ENCODE measurements at regions not wholly inside any gene's neighbourhood (a gene's known extent, or its start where the extent isn't known, plus 50 kb on each side); places are given as distances from the start of the nearest gene placed in this dataset.

DNA sequence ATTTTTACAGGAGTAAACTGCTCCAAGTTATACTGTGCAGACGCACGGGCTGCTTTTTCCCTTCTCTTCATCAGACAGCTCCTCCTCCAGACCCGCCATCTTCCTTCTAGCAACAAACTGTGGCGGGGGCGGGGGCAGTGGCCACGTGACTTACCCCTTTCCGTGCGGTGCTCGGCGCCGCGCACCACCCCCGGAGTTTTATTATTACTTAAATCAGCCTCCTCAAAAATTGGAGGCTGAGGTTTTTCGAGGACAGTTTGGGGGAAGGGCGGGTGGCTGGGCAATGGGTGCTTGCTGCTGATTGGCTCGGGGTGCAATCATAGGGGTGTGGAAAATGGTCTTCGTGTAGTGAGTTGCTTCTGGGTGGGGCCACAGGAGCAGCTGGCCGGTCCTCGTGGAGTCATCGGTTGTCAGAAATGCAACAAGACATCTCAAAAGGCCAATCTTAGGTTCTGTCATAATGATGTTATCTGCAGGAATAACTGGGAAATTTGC, 77.1 kb upstream of the MFGE8 start:
- TF ChIP-seq, protein P1, sequence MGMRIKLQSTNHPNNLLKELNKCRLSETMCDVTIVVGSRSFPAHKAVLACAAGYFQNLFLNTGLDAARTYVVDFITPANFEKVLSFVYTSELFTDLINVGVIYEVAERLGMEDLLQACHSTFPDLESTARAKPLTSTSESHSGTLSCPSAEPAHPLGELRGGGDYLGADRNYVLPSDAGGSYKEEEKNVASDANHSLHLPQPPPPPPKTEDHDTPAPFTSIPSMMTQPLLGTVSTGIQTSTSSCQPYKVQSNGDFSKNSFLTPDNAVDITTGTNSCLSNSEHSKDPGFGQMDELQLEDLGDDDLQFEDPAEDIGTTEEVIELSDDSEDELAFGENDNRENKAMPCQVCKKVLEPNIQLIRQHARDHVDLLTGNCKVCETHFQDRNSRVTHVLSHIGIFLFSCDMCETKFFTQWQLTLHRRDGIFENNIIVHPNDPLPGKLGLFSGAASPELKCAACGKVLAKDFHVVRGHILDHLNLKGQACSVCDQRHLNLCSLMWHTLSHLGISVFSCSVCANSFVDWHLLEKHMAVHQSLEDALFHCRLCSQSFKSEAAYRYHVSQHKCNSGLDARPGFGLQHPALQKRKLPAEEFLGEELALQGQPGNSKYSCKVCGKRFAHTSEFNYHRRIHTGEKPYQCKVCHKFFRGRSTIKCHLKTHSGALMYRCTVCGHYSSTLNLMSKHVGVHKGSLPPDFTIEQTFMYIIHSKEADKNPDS (CRISPR knock-in tag; IDR thresholded peaks at IDR 0.05) = no peak
- TF ChIP-seq ETV5 (CRISPR knock-in tag; IDR thresholded peaks at IDR 0.05; ENCODE audit: borderline replicate concordance) (no peak), JUND (CRISPR knock-in tag; IDR thresholded peaks at IDR 0.05) (no peak)
